ENCODE measurements at regions not wholly inside any gene's neighbourhood (a gene's known extent, or its start where the extent isn't known, plus 50 kb on each side); places are given as distances from the start of the nearest gene placed in this dataset.

DNA sequence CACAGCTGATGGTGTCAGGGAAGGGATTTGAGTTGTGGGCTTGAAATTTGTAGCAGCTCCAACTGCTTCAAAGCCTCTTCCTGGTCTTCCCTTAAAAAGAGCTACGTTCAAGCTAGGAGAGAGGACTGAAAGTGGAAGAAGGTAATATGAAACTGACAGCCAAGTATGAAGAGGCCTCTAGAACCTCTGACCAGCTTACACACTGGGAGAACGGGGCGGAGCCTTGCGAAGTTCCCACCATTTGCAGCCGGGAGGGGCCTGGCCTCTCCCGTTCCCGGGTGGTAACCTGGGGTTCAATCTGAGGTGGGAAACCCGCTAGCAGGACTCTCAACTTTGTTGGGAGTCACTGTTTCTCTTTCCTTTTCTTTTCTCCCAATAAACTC lies 97.8 kb upstream of the PDE10A start:
- Histone ChIP-seq H3K9ac (ENCODE audit: insufficient read depth in 1 of 2, low read length in 2 of 2) (no peak overlapping the region), H3K27ac (ENCODE audit: low read depth in 1 of 2, low read length in 1 of 2) (no peak overlapping the region), H3K4me3 (no peak overlapping the region), H3K36me3 (ENCODE audit: control insufficient read depth in 4 of 4, insufficient read depth in 4 of 4, low read length in 4 of 4) (no peaks in the 10 kb centered on the region), H3K27me3 (ENCODE audit: control insufficient read depth in 3 of 3, insufficient read depth in 3 of 3, low read length in 2 of 3) (no peaks in the 10 kb centered on the region), H3K9me3 (ENCODE audit: control insufficient read depth in 4 of 4, insufficient read depth in 3 of 4, low read length in 3 of 4) (no peaks in the 10 kb centered on the region), H3K4me1 (ENCODE audit: control insufficient read depth in 5 of 5, insufficient read depth in 5 of 5, low read length in 5 of 5) (no peaks in the 10 kb centered on the region)
- DNase-seq (no peak), ATAC-seq (ENCODE audit: insufficient read depth, low FRiP score) (no peak)
- WGBS, 2 donors, result 87 to 92% methylated on average over 8 of the region's 8 CpGs
- TF ChIP-seq, protein P1, sequence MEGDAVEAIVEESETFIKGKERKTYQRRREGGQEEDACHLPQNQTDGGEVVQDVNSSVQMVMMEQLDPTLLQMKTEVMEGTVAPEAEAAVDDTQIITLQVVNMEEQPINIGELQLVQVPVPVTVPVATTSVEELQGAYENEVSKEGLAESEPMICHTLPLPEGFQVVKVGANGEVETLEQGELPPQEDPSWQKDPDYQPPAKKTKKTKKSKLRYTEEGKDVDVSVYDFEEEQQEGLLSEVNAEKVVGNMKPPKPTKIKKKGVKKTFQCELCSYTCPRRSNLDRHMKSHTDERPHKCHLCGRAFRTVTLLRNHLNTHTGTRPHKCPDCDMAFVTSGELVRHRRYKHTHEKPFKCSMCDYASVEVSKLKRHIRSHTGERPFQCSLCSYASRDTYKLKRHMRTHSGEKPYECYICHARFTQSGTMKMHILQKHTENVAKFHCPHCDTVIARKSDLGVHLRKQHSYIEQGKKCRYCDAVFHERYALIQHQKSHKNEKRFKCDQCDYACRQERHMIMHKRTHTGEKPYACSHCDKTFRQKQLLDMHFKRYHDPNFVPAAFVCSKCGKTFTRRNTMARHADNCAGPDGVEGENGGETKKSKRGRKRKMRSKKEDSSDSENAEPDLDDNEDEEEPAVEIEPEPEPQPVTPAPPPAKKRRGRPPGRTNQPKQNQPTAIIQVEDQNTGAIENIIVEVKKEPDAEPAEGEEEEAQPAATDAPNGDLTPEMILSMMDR (IDR thresholded peaks at IDR 0.05; ENCODE audit: control extremely low read depth, extremely low read depth), result no peak

DNA sequence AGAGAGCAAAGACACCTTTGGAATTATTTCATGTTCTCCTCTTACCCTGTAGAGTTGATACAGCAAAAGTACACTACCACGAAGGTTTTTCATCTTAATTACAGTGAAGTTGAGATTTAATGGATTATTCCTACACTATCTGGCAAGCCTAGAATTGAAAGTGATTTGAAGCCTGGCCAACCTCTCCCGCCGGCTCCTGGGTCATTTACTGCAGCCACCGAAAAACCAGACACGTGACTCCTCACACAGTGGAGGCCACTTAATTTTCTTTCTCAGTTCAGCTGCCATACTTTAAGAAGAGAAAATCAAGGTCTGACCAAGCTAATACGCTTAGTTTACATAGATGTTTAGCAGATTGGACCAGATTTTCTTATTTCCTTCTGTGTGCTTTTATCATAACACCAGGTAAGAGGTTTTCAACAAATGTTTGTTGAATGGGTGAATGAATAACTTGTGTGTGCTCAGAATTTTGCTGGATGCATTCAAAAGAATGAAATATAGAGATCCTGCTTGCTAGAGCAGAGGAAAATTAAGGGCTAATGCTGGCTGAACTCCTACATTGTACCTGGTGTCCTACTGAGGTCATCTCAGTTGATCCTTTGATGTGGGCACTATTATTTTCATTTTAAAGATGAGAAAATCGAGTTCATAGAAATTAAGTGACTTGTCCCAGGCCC lies 97.2 kb upstream of the PDE10A start:
- TF ChIP-seq, protein P1 (IDR thresholded peaks at IDR 0.05; ENCODE audit: control extremely low read depth, extremely low read depth), result no peak
- Histone ChIP-seq H3K27me3 (ENCODE audit: control insufficient read depth in 3 of 3, insufficient read depth in 3 of 3, low read length in 2 of 3) (no peaks in the 10 kb centered on the region), H3K4me3 (no peak overlapping the region), H3K4me1 (ENCODE audit: control insufficient read depth in 5 of 5, insufficient read depth in 5 of 5, low read length in 5 of 5) (no peaks in the 10 kb centered on the region), H3K27ac (ENCODE audit: low read depth in 1 of 2, low read length in 1 of 2) (no peak overlapping the region), H3K9me3 (ENCODE audit: control insufficient read depth in 4 of 4, insufficient read depth in 3 of 4, low read length in 3 of 4) (no peaks in the 10 kb centered on the region), H3K9ac (ENCODE audit: insufficient read depth in 1 of 2, low read length in 2 of 2) (no peak overlapping the region), H3K36me3 (ENCODE audit: control insufficient read depth in 4 of 4, insufficient read depth in 4 of 4, low read length in 4 of 4) (no peaks in the 10 kb centered on the region)
- DNase-seq (no peak), ATAC-seq (ENCODE audit: insufficient read depth, low FRiP score) (no peak)
- WGBS, 2 donors, result 70 to 89% methylated on average over 7 of the region's 7 CpGs

DNA sequence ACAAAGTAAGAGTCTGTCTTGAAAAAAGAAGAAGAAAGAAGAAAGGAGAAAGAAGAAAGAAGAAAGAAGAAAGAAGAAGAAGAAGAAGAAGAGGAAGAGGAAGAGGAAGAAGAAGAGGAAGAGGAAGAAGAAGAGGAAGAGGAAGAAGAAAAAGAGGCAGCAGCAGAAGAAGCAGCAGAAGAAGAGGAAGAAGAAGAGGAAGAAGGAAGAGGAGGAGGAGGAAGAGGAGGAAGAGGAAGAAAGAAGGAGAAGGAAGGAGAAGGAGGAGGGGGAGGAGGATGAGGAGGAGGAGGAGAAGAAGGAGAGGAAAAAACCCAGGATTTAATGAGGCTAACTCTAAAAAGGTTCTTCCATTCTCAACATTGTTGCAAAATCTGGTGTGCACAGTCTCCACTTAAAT lies 95.4 kb upstream of the PDE10A start:
- Histone ChIP-seq H3K4me3 (no peak overlapping the region), H3K4me1 (ENCODE audit: control insufficient read depth in 5 of 5, insufficient read depth in 5 of 5, low read length in 5 of 5) (no peaks in the 10 kb centered on the region), H3K27ac (ENCODE audit: low read depth in 1 of 2, low read length in 1 of 2) (no peak overlapping the region), H3K9ac (ENCODE audit: insufficient read depth in 1 of 2, low read length in 2 of 2) (no peak overlapping the region), H3K36me3 (ENCODE audit: control insufficient read depth in 4 of 4, insufficient read depth in 4 of 4, low read length in 4 of 4) (no peaks in the 10 kb centered on the region), H3K9me3 (ENCODE audit: control insufficient read depth in 4 of 4, insufficient read depth in 3 of 4, low read length in 3 of 4) (no peaks in the 10 kb centered on the region), H3K27me3 (ENCODE audit: control insufficient read depth in 3 of 3, insufficient read depth in 3 of 3, low read length in 2 of 3) (no peaks in the 10 kb centered on the region)
- TF ChIP-seq, protein P1 (IDR thresholded peaks at IDR 0.05; ENCODE audit: control extremely low read depth, extremely low read depth), result no peak
- no peak for ATAC-seq (ENCODE audit: insufficient read depth, low FRiP score)
- DNase-seq, result no peak

DNA sequence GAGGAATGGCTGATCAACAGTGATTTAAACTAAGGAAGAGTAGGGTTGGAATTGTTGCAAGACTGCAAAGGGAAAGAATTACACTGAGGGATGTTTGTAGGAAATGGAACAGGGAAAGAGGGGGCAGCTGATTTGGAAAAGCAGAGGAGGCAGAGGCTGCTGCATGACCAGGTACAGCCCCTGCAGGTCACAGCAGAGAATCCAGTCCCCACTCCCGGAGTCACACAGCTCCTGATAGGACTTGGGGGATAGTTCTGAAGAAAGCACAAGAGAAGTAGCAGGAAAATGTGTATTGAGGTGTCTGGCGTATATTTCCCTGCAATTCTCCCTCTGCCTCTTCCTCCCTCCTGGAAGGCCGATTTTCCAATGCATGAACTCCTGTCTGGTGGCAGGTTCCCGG lies 92.5 kb upstream of the PDE10A start:
- DNase-seq (peak in 1 of 3 donors; percentile 25), ATAC-seq (ENCODE audit: insufficient read depth, low FRiP score) (no peak)
- no peaks in the 10 kb centered on the region for H3K4me1 ChIP-seq (ENCODE audit: control insufficient read depth in 5 of 5, insufficient read depth in 5 of 5, low read length in 5 of 5)
- WGBS, 2 donors, result 51 to 84% methylated on average over 4 of the region's 4 CpGs
- no peak overlapping the region for H3K4me3 ChIP-seq
- H3K27ac ChIP-seq (ENCODE audit: low read depth in 1 of 2, low read length in 1 of 2), result no peak overlapping the region
- H3K36me3 ChIP-seq (ENCODE audit: control insufficient read depth in 4 of 4, insufficient read depth in 4 of 4, low read length in 4 of 4), result no peaks in the 10 kb centered on the region
- no peak overlapping the region for H3K9ac ChIP-seq (ENCODE audit: insufficient read depth in 1 of 2, low read length in 2 of 2)
- TF ChIP-seq, protein P1 (IDR thresholded peaks at IDR 0.05; ENCODE audit: control extremely low read depth, extremely low read depth), result no peak
- H3K27me3 ChIP-seq (ENCODE audit: control insufficient read depth in 3 of 3, insufficient read depth in 3 of 3, low read length in 2 of 3), result no peaks in the 10 kb centered on the region
- peaks cover 0 to 3% (median 0%) of the 10 kb centered on the region in 4 donors for H3K9me3 ChIP-seq (ENCODE audit: control insufficient read depth in 4 of 4, insufficient read depth in 3 of 4, low read length in 3 of 4)
